ENCODE measurements at regions not wholly inside any gene's neighbourhood (a gene's known extent, or its start where the extent isn't known, plus 50 kb on each side); places are given as distances from the start of the nearest gene placed in this dataset.

- no peak for TF ChIP-seq ZNF558 (tag by site-specific recombination; IDR thresholded peaks at IDR 0.05)
- TF ChIP-seq, protein P1, sequence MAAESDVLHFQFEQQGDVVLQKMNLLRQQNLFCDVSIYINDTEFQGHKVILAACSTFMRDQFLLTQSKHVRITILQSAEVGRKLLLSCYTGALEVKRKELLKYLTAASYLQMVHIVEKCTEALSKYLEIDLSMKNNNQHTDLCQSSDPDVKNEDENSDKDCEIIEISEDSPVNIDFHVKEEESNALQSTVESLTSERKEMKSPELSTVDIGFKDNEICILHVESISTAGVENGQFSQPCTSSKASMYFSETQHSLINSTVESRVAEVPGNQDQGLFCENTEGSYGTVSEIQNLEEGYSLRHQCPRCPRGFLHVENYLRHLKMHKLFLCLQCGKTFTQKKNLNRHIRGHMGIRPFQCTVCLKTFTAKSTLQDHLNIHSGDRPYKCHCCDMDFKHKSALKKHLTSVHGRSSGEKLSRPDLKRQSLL (tag by site-specific recombination; IDR thresholded peaks at IDR 0.05): no peak
- no peak for TF ChIP-seq ZNF561 (tag by site-specific recombination; IDR thresholded peaks at IDR 0.05; ENCODE audit: borderline replicate concordance)
- no peak for TF ChIP-seq SCRT1 (tag by site-specific recombination; IDR thresholded peaks at IDR 0.05; ENCODE audit: borderline replicate concordance)
- no peak for TF ChIP-seq ZFHX2 (tag by site-specific recombination; conservative IDR thresholded peaks at IDR 0.05)
- no peak for TF ChIP-seq KLF8 (tag by site-specific recombination; IDR thresholded peaks at IDR 0.05)
- TF ChIP-seq ZNF514 (tag by site-specific recombination; IDR thresholded peaks at IDR 0.05): no peak
- no peak for TF ChIP-seq BCL6B (tag by site-specific recombination; IDR thresholded peaks at IDR 0.05)
- TF ChIP-seq, protein P2, sequence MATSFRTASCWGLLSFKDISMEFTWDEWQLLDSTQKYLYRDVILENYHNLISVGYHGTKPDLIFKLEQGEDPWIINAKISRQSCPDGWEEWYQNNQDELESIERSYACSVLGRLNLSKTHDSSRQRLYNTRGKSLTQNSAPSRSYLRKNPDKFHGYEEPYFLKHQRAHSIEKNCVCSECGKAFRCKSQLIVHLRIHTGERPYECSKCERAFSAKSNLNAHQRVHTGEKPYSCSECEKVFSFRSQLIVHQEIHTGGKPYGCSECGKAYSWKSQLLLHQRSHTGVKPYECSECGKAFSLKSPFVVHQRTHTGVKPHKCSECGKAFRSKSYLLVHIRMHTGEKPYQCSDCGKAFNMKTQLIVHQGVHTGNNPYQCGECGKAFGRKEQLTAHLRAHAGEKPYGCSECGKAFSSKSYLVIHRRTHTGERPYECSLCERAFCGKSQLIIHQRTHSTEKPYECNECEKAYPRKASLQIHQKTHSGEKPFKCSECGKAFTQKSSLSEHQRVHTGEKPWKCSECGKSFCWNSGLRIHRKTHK (tag by site-specific recombination; IDR thresholded peaks at IDR 0.05): no peak
- TF ChIP-seq ZNF555 (tag by site-specific recombination; conservative IDR thresholded peaks at IDR 0.05): no peak
- TF ChIP-seq ZNF169 (tag by site-specific recombination; IDR thresholded peaks at IDR 0.05): no peak
These were observed 833.5 kb downstream of the DHX35 start (continued) for GRCh38 chr20:39795401-39796272.

GRCh38 chr20:39792334-39792733, 830.2 kb downstream of the DHX35 start:
- no peak for TF ChIP-seq ZNF239 (tag by site-specific recombination; IDR thresholded peaks at IDR 0.05)
- no peak for TF ChIP-seq BCL11A (tag by site-specific recombination; IDR thresholded peaks at IDR 0.05; ENCODE audit: low read depth)
- no peak for TF ChIP-seq ZNF138 (tag by site-specific recombination; IDR thresholded peaks at IDR 0.05; ENCODE audit: borderline replicate concordance)
- no peak for TF ChIP-seq ZNF610 (tag by site-specific recombination; IDR thresholded peaks at IDR 0.05; ENCODE audit: borderline replicate concordance)
- TF ChIP-seq ZNF335 (tag by site-specific recombination; conservative IDR thresholded peaks at IDR 0.05): no peak
- no peak for TF ChIP-seq TCF7L2 (IDR thresholded peaks at IDR 0.05; ENCODE audit: borderline replicate concordance, low read depth, low read length)
- no peak for TF ChIP-seq SP3 (tag by site-specific recombination; IDR thresholded peaks at IDR 0.05)
- TF ChIP-seq MYNN (tag by site-specific recombination; IDR thresholded peaks at IDR 0.05; ENCODE audit: borderline replicate concordance): no peak
- no peak for TF ChIP-seq ZNF560 (tag by site-specific recombination; IDR thresholded peaks at IDR 0.05; ENCODE audit: borderline replicate concordance)
- TF ChIP-seq, protein P3, sequence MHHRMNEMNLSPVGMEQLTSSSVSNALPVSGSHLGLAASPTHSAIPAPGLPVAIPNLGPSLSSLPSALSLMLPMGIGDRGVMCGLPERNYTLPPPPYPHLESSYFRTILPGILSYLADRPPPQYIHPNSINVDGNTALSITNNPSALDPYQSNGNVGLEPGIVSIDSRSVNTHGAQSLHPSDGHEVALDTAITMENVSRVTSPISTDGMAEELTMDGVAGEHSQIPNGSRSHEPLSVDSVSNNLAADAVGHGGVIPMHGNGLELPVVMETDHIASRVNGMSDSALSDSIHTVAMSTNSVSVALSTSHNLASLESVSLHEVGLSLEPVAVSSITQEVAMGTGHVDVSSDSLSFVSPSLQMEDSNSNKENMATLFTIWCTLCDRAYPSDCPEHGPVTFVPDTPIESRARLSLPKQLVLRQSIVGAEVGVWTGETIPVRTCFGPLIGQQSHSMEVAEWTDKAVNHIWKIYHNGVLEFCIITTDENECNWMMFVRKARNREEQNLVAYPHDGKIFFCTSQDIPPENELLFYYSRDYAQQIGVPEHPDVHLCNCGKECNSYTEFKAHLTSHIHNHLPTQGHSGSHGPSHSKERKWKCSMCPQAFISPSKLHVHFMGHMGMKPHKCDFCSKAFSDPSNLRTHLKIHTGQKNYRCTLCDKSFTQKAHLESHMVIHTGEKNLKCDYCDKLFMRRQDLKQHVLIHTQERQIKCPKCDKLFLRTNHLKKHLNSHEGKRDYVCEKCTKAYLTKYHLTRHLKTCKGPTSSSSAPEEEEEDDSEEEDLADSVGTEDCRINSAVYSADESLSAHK (tag by site-specific recombination; IDR thresholded peaks at IDR 0.05): no peak
- CTCF ChIA-PET: interaction anchor here (0.7 to 1.2 kb wide), 2 partner anchors 21 to 82 kb away, joined by 3 to 4 read pairs; no protein-coding TSS in a partner anchor
- no peaks in the 10 kb centered on the region for H3K9me3 ChIP-seq (ENCODE audit: control insufficient read depth, insufficient read depth, low read depth, low read length)

More at GRCh38 chr20:39792334-39792733, 830.2 kb downstream of the DHX35 start:
- Histone ChIP-seq H3K4me1 (ENCODE audit: control insufficient read depth, insufficient read depth, low read length) (no peaks in the 10 kb centered on the region), H3K36me3 (ENCODE audit: control insufficient read depth in 2 of 2, insufficient read depth in 1 of 2, low read length in 2 of 2) (no peaks in the 10 kb centered on the region), H3K27ac (ENCODE audit: extremely low read depth, low read depth, low read length) (no peak overlapping the region), H3K4me3 (ENCODE audit: low read depth, low read length) (no peak overlapping the region)
- POLR2A ChIA-PET: no interaction called here

Measured in HEK293 (cell line).